ENCODE measurements at regions not wholly inside any gene's neighbourhood (a gene's known extent, or its start where the extent isn't known, plus 50 kb on each side); places are given as distances from the start of the nearest gene placed in this dataset.

GRCh38 chr4:185998791-185999190 is 70.2 kb upstream of the TLR3 start:
- TF ChIP-seq YY1 (IDR thresholded peaks at IDR 0.05; ENCODE audit: low read depth, low read length) (no peak), MAX (IDR thresholded peaks at IDR 0.05) (no peak), CTCF (IDR thresholded peaks at IDR 0.05; ENCODE audit: control extremely low read depth in 1 of 3, insufficient read depth in 1 of 3, low read depth in 1 of 3, low read length in 3 of 3) (no peak), RBBP5 (IDR thresholded peaks at IDR 0.05; ENCODE audit: borderline replicate concordance, low read depth, low read length) (no peak), JUND (IDR thresholded peaks at IDR 0.05; ENCODE audit: low read length) (no peak), TBP (IDR thresholded peaks at IDR 0.05; ENCODE audit: low read depth, low read length) (no peak), CHD1 (IDR thresholded peaks at IDR 0.05; ENCODE audit: low read depth, low read length) (no peak)

All from H1 (cell line).